ENCODE measurements at regions not wholly inside any gene's neighbourhood (a gene's known extent, or its start where the extent isn't known, plus 50 kb on each side); places are given as distances from the start of the nearest gene placed in this dataset.

- Histone ChIP-seq H3K4me1 (ENCODE audit: control insufficient read depth, insufficient read depth, low read length, poor library complexity, severe bottlenecking) (no peaks in the 10 kb centered on the region), H3K27me3 (ENCODE audit: control insufficient read depth, insufficient read depth, low read length) (no peaks in the 10 kb centered on the region), H3K27ac (ENCODE audit: insufficient read depth, low read length, poor library complexity, severe bottlenecking) (no peak overlapping the region), H3K36me3 (ENCODE audit: control insufficient read depth, insufficient read depth, low read length) (no peaks in the 10 kb centered on the region), H3K4me3 (ENCODE audit: low read depth, low read length) (no peak overlapping the region), H3K9me3 (ENCODE audit: control insufficient read depth in 2 of 2, low read length in 2 of 2) (no peaks in the 10 kb centered on the region)
- Mint-ChIP-seq H3K27ac (no peak overlapping the region), H3K27me3 (no peaks in the 10 kb centered on the region), H3K4me1 (no peaks in the 10 kb centered on the region), H3K9me3 (peaks cover 0 to 3% (median 0%) of the 10 kb centered on the region in 7 donors), H3K4me3 (no peak overlapping the region), H3K36me3 (no peaks in the 10 kb centered on the region)
- ATAC-seq (ENCODE audit: low read depth in 2 of 2) = no peak
- DNase-seq = no peak
These were observed 364.5 kb upstream of the MAD2L1 start for GRCh38 chr4:120431180-120431579.

GRCh38 chr4:120418146-120418545 is 351.5 kb upstream of the MAD2L1 start:
- no peak overlapping the region for H3K27ac Mint-ChIP-seq
- Histone ChIP-seq H3K4me1 (ENCODE audit: control insufficient read depth, insufficient read depth, low read length, poor library complexity, severe bottlenecking) (no peaks in the 10 kb centered on the region), H3K9me3 (ENCODE audit: control insufficient read depth in 2 of 2, low read length in 2 of 2) (peaks cover 0 to 12% of the 10 kb centered on the region in 2 experiments), H3K27ac (ENCODE audit: insufficient read depth, low read length, poor library complexity, severe bottlenecking) (no peak overlapping the region), H3K27me3 (ENCODE audit: control insufficient read depth, insufficient read depth, low read length) (no peaks in the 10 kb centered on the region), H3K4me3 (ENCODE audit: low read depth, low read length) (no peak overlapping the region), H3K36me3 (ENCODE audit: control insufficient read depth, insufficient read depth, low read length) (no peaks in the 10 kb centered on the region)
- DNase-seq = no peak
- no peak overlapping the region for H3K4me3 Mint-ChIP-seq
- H3K36me3 Mint-ChIP-seq = no peaks in the 10 kb centered on the region
- ATAC-seq (ENCODE audit: low read depth in 2 of 2) = no peak
- peaks cover 0 to 6% (median 3%) of the 10 kb centered on the region in 7 donors for H3K9me3 Mint-ChIP-seq
- H3K4me1 Mint-ChIP-seq = no peaks in the 10 kb centered on the region
- no peaks in the 10 kb centered on the region for H3K27me3 Mint-ChIP-seq

- H3K27ac Mint-ChIP-seq = no peak overlapping the region
- H3K27ac ChIP-seq (ENCODE audit: insufficient read depth, low read length, poor library complexity, severe bottlenecking) = no peak overlapping the region
- ATAC-seq (ENCODE audit: low read depth in 2 of 2) (no peak), DNase-seq (no peak)
- no peaks in the 10 kb centered on the region for H3K4me1 ChIP-seq (ENCODE audit: control insufficient read depth, insufficient read depth, low read length, poor library complexity, severe bottlenecking)
- no peaks in the 10 kb centered on the region for H3K4me1 Mint-ChIP-seq
- H3K36me3 ChIP-seq (ENCODE audit: control insufficient read depth, insufficient read depth, low read length) = no peaks in the 10 kb centered on the region
- H3K9me3 ChIP-seq (ENCODE audit: control insufficient read depth in 2 of 2, low read length in 2 of 2) = peaks cover 0 to 12% of the 10 kb centered on the region in 2 experiments
- no peak overlapping the region for H3K4me3 Mint-ChIP-seq
- no peaks in the 10 kb centered on the region for H3K36me3 Mint-ChIP-seq
- H3K4me3 ChIP-seq (ENCODE audit: low read depth, low read length) = no peak overlapping the region
- no peaks in the 10 kb centered on the region for H3K27me3 Mint-ChIP-seq
- H3K9me3 Mint-ChIP-seq = peaks cover 0 to 12% (median 5%) of the 10 kb centered on the region in 7 donors
- H3K27me3 ChIP-seq (ENCODE audit: control insufficient read depth, insufficient read depth, low read length) = no peaks in the 10 kb centered on the region
These were observed 349.2 kb upstream of the MAD2L1 start for GRCh38 chr4:120415896-120416295.

GRCh38 chr4:120406960-120407359 is 340.3 kb upstream of the MAD2L1 start:
- no peaks in the 10 kb centered on the region for H3K36me3 Mint-ChIP-seq
- no peak for DNase-seq

GRCh38 chr4:120403296-120403695 is 336.6 kb upstream of the MAD2L1 start:
- Histone ChIP-seq H3K4me3 (ENCODE audit: low read depth, low read length) (no peak overlapping the region), H3K27me3 (ENCODE audit: control insufficient read depth, insufficient read depth, low read length) (no peaks in the 10 kb centered on the region), H3K4me1 (ENCODE audit: control insufficient read depth, insufficient read depth, low read length, poor library complexity, severe bottlenecking) (no peaks in the 10 kb centered on the region), H3K9me3 (ENCODE audit: control insufficient read depth in 2 of 2, low read length in 2 of 2) (no peaks in the 10 kb centered on the region), H3K36me3 (ENCODE audit: control insufficient read depth, insufficient read depth, low read length) (no peaks in the 10 kb centered on the region), H3K27ac (ENCODE audit: insufficient read depth, low read length, poor library complexity, severe bottlenecking) (no peak overlapping the region)
- H3K27ac Mint-ChIP-seq = no peak overlapping the region
- H3K27me3 Mint-ChIP-seq = no peaks in the 10 kb centered on the region
- no peaks in the 10 kb centered on the region for H3K36me3 Mint-ChIP-seq
- ATAC-seq (ENCODE audit: low read depth in 2 of 2) (no peak), DNase-seq (no peak)
- no peaks in the 10 kb centered on the region for H3K4me1 Mint-ChIP-seq
- H3K9me3 Mint-ChIP-seq = peaks cover 0 to 11% (median 4%) of the 10 kb centered on the region in 7 donors
- no peak overlapping the region for H3K4me3 Mint-ChIP-seq

More at GRCh38 chr4:120406960-120407359, 340.3 kb upstream of the MAD2L1 start:
- Histone ChIP-seq H3K27ac (ENCODE audit: insufficient read depth, low read length, poor library complexity, severe bottlenecking) (no peak overlapping the region), H3K36me3 (ENCODE audit: control insufficient read depth, insufficient read depth, low read length) (no peaks in the 10 kb centered on the region), H3K4me3 (ENCODE audit: low read depth, low read length) (no peak overlapping the region), H3K9me3 (ENCODE audit: control insufficient read depth in 2 of 2, low read length in 2 of 2) (peaks cover 0 to 3% of the 10 kb centered on the region in 2 experiments), H3K27me3 (ENCODE audit: control insufficient read depth, insufficient read depth, low read length) (no peaks in the 10 kb centered on the region), H3K4me1 (ENCODE audit: control insufficient read depth, insufficient read depth, low read length, poor library complexity, severe bottlenecking) (no peaks in the 10 kb centered on the region)
- no peak for ATAC-seq (ENCODE audit: low read depth in 2 of 2)
- H3K27ac Mint-ChIP-seq = no peak overlapping the region
- no peaks in the 10 kb centered on the region for H3K4me1 Mint-ChIP-seq
- no peaks in the 10 kb centered on the region for H3K27me3 Mint-ChIP-seq
- H3K9me3 Mint-ChIP-seq = peaks cover 0 to 34% (median 8%) of the 10 kb centered on the region in 7 donors
- H3K4me3 Mint-ChIP-seq = no peak overlapping the region

- DNase-seq (no peak), ATAC-seq (ENCODE audit: low read depth in 2 of 2) (no peak)
- Mint-ChIP-seq H3K4me1 (no peaks in the 10 kb centered on the region), H3K4me3 (no peak overlapping the region), H3K9me3 (peaks cover 0 to 5% (median 0%) of the 10 kb centered on the region in 7 donors), H3K36me3 (no peaks in the 10 kb centered on the region), H3K27me3 (no peaks in the 10 kb centered on the region), H3K27ac (no peak overlapping the region)
- Histone ChIP-seq H3K27me3 (ENCODE audit: control insufficient read depth, insufficient read depth, low read length) (no peaks in the 10 kb centered on the region), H3K9me3 (ENCODE audit: control insufficient read depth in 2 of 2, low read length in 2 of 2) (no peaks in the 10 kb centered on the region), H3K4me1 (ENCODE audit: control insufficient read depth, insufficient read depth, low read length, poor library complexity, severe bottlenecking) (no peaks in the 10 kb centered on the region), H3K36me3 (ENCODE audit: control insufficient read depth, insufficient read depth, low read length) (no peaks in the 10 kb centered on the region), H3K4me3 (ENCODE audit: low read depth, low read length) (no peak overlapping the region), H3K27ac (ENCODE audit: insufficient read depth, low read length, poor library complexity, severe bottlenecking) (no peak overlapping the region)
These were observed 333.8 kb upstream of the MAD2L1 start for GRCh38 chr4:120400441-120400840.

- Histone ChIP-seq H3K9me3 (ENCODE audit: control insufficient read depth in 2 of 2, low read length in 2 of 2) (no peaks in the 10 kb centered on the region), H3K27me3 (ENCODE audit: control insufficient read depth, insufficient read depth, low read length) (no peaks in the 10 kb centered on the region), H3K4me3 (ENCODE audit: low read depth, low read length) (no peak overlapping the region), H3K36me3 (ENCODE audit: control insufficient read depth, insufficient read depth, low read length) (no peaks in the 10 kb centered on the region), H3K27ac (ENCODE audit: insufficient read depth, low read length, poor library complexity, severe bottlenecking) (no peak overlapping the region), H3K4me1 (ENCODE audit: control insufficient read depth, insufficient read depth, low read length, poor library complexity, severe bottlenecking) (no peaks in the 10 kb centered on the region)
- H3K4me3 Mint-ChIP-seq = no peak overlapping the region
- no peaks in the 10 kb centered on the region for H3K36me3 Mint-ChIP-seq
- DNase-seq (no peak), ATAC-seq (ENCODE audit: low read depth in 2 of 2) (no peak)
- no peak overlapping the region for H3K27ac Mint-ChIP-seq
- no peaks in the 10 kb centered on the region for H3K27me3 Mint-ChIP-seq
- no peaks in the 10 kb centered on the region for H3K4me1 Mint-ChIP-seq
- H3K9me3 Mint-ChIP-seq = peaks cover 0 to 4% (median 0%) of the 10 kb centered on the region in 7 donors
These were observed 333.2 kb upstream of the MAD2L1 start for GRCh38 chr4:120399826-120400225.

GRCh38 chr4:120395746-120396145 is 329.1 kb upstream of the MAD2L1 start:
- Mint-ChIP-seq H3K27ac (no peak overlapping the region), H3K9me3 (peaks cover 0 to 3% (median 0%) of the 10 kb centered on the region in 7 donors), H3K27me3 (no peaks in the 10 kb centered on the region), H3K4me3 (no peak overlapping the region), H3K4me1 (no peaks in the 10 kb centered on the region), H3K36me3 (no peaks in the 10 kb centered on the region)
- ATAC-seq (ENCODE audit: low read depth in 2 of 2) (no peak), DNase-seq (no peak)
- no peaks in the 10 kb centered on the region for H3K36me3 ChIP-seq (ENCODE audit: control insufficient read depth, insufficient read depth, low read length)
- no peak overlapping the region for H3K27ac ChIP-seq (ENCODE audit: insufficient read depth, low read length, poor library complexity, severe bottlenecking)
- H3K4me3 ChIP-seq (ENCODE audit: low read depth, low read length) = no peak overlapping the region
- H3K9me3 ChIP-seq (ENCODE audit: control insufficient read depth in 2 of 2, low read length in 2 of 2) = no peaks in the 10 kb centered on the region
- H3K4me1 ChIP-seq (ENCODE audit: control insufficient read depth, insufficient read depth, low read length, poor library complexity, severe bottlenecking) = no peaks in the 10 kb centered on the region
- H3K27me3 ChIP-seq (ENCODE audit: control insufficient read depth, insufficient read depth, low read length) = no peaks in the 10 kb centered on the region

All from CD4-positive, CD25-positive, alpha-beta regulatory T cell (primary cell).